Mammary epithelial cell (primary cell): ENCODE measurements at regions not wholly inside any gene's neighbourhood (a gene's known extent, or its start where the extent isn't known, plus 50 kb on each side); places are given as distances from the start of the nearest gene placed in this dataset.

Source experiments
- CTCF ChIP-seq, 2 donors: IDR thresholded peaks in 1 of 2; conservative IDR thresholded peaks in 1 of 2; 2 replicates each; pipeline ENCODE4 v1.5.1; 2011 to 2012; ENCODE audit warnings: inconsistent platforms in 2 of 2, low read length in 2 of 2, mild to moderate bottlenecking in 2 of 2, control low read depth in 1 of 2, low read depth in 1 of 2; ENCODE audit not compliant: insufficient read depth in 1 of 2; ENCODE audit errors: extremely low read depth in 1 of 2
- EZH2 ChIP-seq: IDR thresholded peaks from 2 replicates; pipeline ENCODE4 v1.6.1; 2012; ENCODE audit warnings: low read length, inconsistent platforms, borderline replicate concordance

GRCh38 chrX:35557916-35558315 lies 240.2 kb upstream of the MAGEB16 start:
- no peak for TF ChIP-seq CTCF (conservative IDR thresholded peaks at IDR 0.05 in 1 of 2, IDR thresholded peaks at IDR 0.05 in 1 of 2; ENCODE audit: extremely low read depth in 1 of 2, insufficient read depth in 1 of 2, low read depth in 1 of 2, low read length in 2 of 2)
- TF ChIP-seq EZH2 = no peak
